ENCODE measurements at regions not wholly inside any gene's neighbourhood (a gene's known extent, or its start where the extent isn't known, plus 50 kb on each side); places are given as distances from the start of the nearest gene placed in this dataset.
A peak's percentile ranks its signal among the peaks of the same experiment; 100 is the strongest.
"Not testable (repeated sequence)": the region's sequence is repeated elsewhere in the genome, so short reads cannot be mapped to it uniquely, and the experiment has no call there.

GRCh38 chr1:55517036-55517435 is 301.9 kb upstream of the USP24 start:
- no peak overlapping the region for H3K4me3 ChIP-seq (ENCODE audit: low read depth, low read length)
- no peak for TF ChIP-seq CTCF (IDR thresholded peaks at IDR 0.05; ENCODE audit: insufficient read depth, low read depth, low read length)
- no peak for DNase-seq (ENCODE audit: low read depth)

- DNase-seq (ENCODE audit: low read depth), result not testable (repeated sequence)
Measured at GRCh38 chr1:55514571-55514970, 299.4 kb upstream of the USP24 start.

GRCh38 chr1:55512466-55512865 is 297.3 kb upstream of the USP24 start:
- TF ChIP-seq CTCF (IDR thresholded peaks at IDR 0.05; ENCODE audit: insufficient read depth, low read depth, low read length), result no peak
- H3K4me3 ChIP-seq (ENCODE audit: low read depth, low read length), result no peak overlapping the region
- no peak for DNase-seq (ENCODE audit: low read depth)

More at GRCh38 chr1:55514571-55514970, 299.4 kb upstream of the USP24 start:
- H3K4me3 ChIP-seq (ENCODE audit: low read depth, low read length), result not testable (repeated sequence)

- no peak for DNase-seq (ENCODE audit: low read depth)
- no peak for TF ChIP-seq CTCF (IDR thresholded peaks at IDR 0.05; ENCODE audit: insufficient read depth, low read depth, low read length)
- no peak overlapping the region for H3K4me3 ChIP-seq (ENCODE audit: low read depth, low read length)
Measured at GRCh38 chr1:55507578-55507931, 292.4 kb upstream of the USP24 start.

- no peak overlapping the region for H3K4me3 ChIP-seq (ENCODE audit: low read depth, low read length)
- no peak for TF ChIP-seq CTCF (IDR thresholded peaks at IDR 0.05; ENCODE audit: insufficient read depth, low read depth, low read length)
- peak; percentile 10 for DNase-seq (ENCODE audit: low read depth)
Measured at GRCh38 chr1:55506740-55507577, 291.8 kb upstream of the USP24 start.

GRCh38 chr1:55505326-55505725 is 290.2 kb upstream of the USP24 start:
- TF ChIP-seq CTCF (IDR thresholded peaks at IDR 0.05; ENCODE audit: insufficient read depth, low read depth, low read length), result no peak
- no peak for DNase-seq (ENCODE audit: low read depth)
- H3K4me3 ChIP-seq (ENCODE audit: low read depth, low read length), result no peak overlapping the region

- TF ChIP-seq CTCF (IDR thresholded peaks at IDR 0.05; ENCODE audit: insufficient read depth, low read depth, low read length), result no peak
- DNase-seq (ENCODE audit: low read depth), result no peak
- H3K4me3 ChIP-seq (ENCODE audit: low read depth, low read length), result no peak overlapping the region
Measured at GRCh38 chr1:55504306-55504731, 289.2 kb upstream of the USP24 start.
